ENCODE measurements at regions not wholly inside any gene's neighbourhood (a gene's known extent, or its start where the extent isn't known, plus 50 kb on each side); places are given as distances from the start of the nearest gene placed in this dataset.

- TF ChIP-seq REST (IDR thresholded peaks at IDR 0.05; ENCODE audit: borderline replicate concordance): no peak
Observed at GRCh38 chr1:60906039-60906438, 176.3 kb upstream of the NFIA start (continued).

GRCh38 chr1:60904099-60904851 is 178.1 kb upstream of the NFIA start:
- H3K4me3 ChIP-seq (ENCODE audit: low read length): no peak overlapping the region
- no peak overlapping the region for H3K9ac ChIP-seq (ENCODE audit: low read length)
- no peak overlapping the region for H2AFZ ChIP-seq (ENCODE audit: low read depth, low read length)
- H3K79me2 ChIP-seq (replicated peaks; ENCODE audit: insufficient read depth, low read length): no peaks in the 10 kb centered on the region
- H4K20me1 ChIP-seq (ENCODE audit: insufficient read depth): no peaks in the 10 kb centered on the region
- no peaks in the 10 kb centered on the region for H3K27me3 ChIP-seq (ENCODE audit: insufficient read depth, low read depth, low read length)
- H3K27ac ChIP-seq (ENCODE audit: low read length): no peak overlapping the region
- no peaks in the 10 kb centered on the region for H3K9me2 ChIP-seq (ENCODE audit: insufficient read depth, low read length)
- no peak overlapping the region for H3K4me2 ChIP-seq (ENCODE audit: low read length)
- H3K9me3 ChIP-seq (ENCODE audit: low read length): no peaks in the 10 kb centered on the region
- no peaks in the 10 kb centered on the region for H3F3A ChIP-seq (ENCODE audit: insufficient read depth, low read length, poor library complexity, severe bottlenecking)
- TF ChIP-seq MXI1 (conservative IDR thresholded peaks at IDR 0.05; ENCODE audit: poor library complexity, severe bottlenecking) (no peak), CTCF (IDR thresholded peaks at IDR 0.05; ENCODE audit: poor library complexity, severe bottlenecking) (no peak), EZH2 (IDR thresholded peaks at IDR 0.05; ENCODE audit: borderline replicate concordance, insufficient read depth, low read length, poor library complexity, severe bottlenecking) (no peak), EP300 (conservative IDR thresholded peaks at IDR 0.05; ENCODE audit: poor library complexity, severe bottlenecking) (no peak), RAD21 (conservative IDR thresholded peaks at IDR 0.05) (no peak), TAF1 (IDR thresholded peaks at IDR 0.05; ENCODE audit: low read depth) (no peak), SMC3 (conservative IDR thresholded peaks at IDR 0.05; ENCODE audit: poor library complexity) (no peak), REST (IDR thresholded peaks at IDR 0.05; ENCODE audit: borderline replicate concordance) (no peak), POLR2AphosphoS5 (IDR thresholded peaks at IDR 0.05) (no peak)
- H3K36me3 ChIP-seq (ENCODE audit: insufficient read depth, low read length): no peaks in the 10 kb centered on the region
